GM19193 (cell line): ENCODE measurements at regions not wholly inside any gene's neighbourhood (a gene's known extent, or its start where the extent isn't known, plus 50 kb on each side); places are given as distances from the start of the nearest gene placed in this dataset.
A peak's percentile ranks its signal among the peaks of the same experiment; 100 is the strongest.

Experiments used
- POLR2A ChIP-seq: IDR thresholded peaks from 4 replicates; pipeline ENCODE4 v1.6.1; 2011; ENCODE audit not compliant: insufficient read depth, insufficient read length; ENCODE audit errors: extremely low read depth

- no peak for TF ChIP-seq POLR2A
Measured at GRCh38 chr17:77601054-77601979, 357.2 kb upstream of the TNRC6C start.

GRCh38 chr17:77602062-77602746 lies 356.3 kb upstream of the TNRC6C start:
- TF ChIP-seq POLR2A = no peak

- no peak for TF ChIP-seq POLR2A
Measured at GRCh38 chr17:77602883-77603640, 355.4 kb upstream of the TNRC6C start.

GRCh38 chr17:77604301-77604972 lies 354.1 kb upstream of the TNRC6C start:
- TF ChIP-seq POLR2A = no peak

GRCh38 chr17:77604973-77605313 lies 353.6 kb upstream of the TNRC6C start:
- no peak for TF ChIP-seq POLR2A

- no peak for TF ChIP-seq POLR2A
Measured at GRCh38 chr17:77606146-77606864, 352.2 kb upstream of the TNRC6C start.

GRCh38 chr17:77606865-77607210 lies 351.7 kb upstream of the TNRC6C start:
- no peak for TF ChIP-seq POLR2A

GRCh38 chr17:77607606-77608005 lies 350.9 kb upstream of the TNRC6C start:
- no peak for TF ChIP-seq POLR2A

GRCh38 chr17:77608431-77608830 lies 350.1 kb upstream of the TNRC6C start:
- TF ChIP-seq POLR2A = no peak

GRCh38 chr17:77609553-77610517 lies 348.7 kb upstream of the TNRC6C start:
- peak; percentile 16 for TF ChIP-seq POLR2A

GRCh38 chr17:77610518-77610893 lies 348.0 kb upstream of the TNRC6C start:
- peak; percentile 3 for TF ChIP-seq POLR2A

- TF ChIP-seq POLR2A = no peak
Measured at GRCh38 chr17:77610972-77611521, 347.5 kb upstream of the TNRC6C start.
